Loucy (cell line): ENCODE measurements at regions not wholly inside any gene's neighbourhood (a gene's known extent, or its start where the extent isn't known, plus 50 kb on each side); places are given as distances from the start of the nearest gene placed in this dataset.

Experiments used
- CTCF ChIP-seq: fragments of 200-600 bp; sonication (generic); conservative IDR thresholded peaks from 2 replicates; pipeline ENCODE4 v1.5.1; 2014; ENCODE audit warnings: mild to moderate bottlenecking, antibody characterized with exemption, low read length
- EZH2phosphoT487 ChIP-seq: fragments of 200-600 bp; IDR thresholded peaks from 2 replicates; pipeline ENCODE4 v1.6.1; 2018; ENCODE audit warnings: antibody characterized with exemption, mild to moderate bottlenecking, moderate library complexity, borderline replicate concordance

DNA sequence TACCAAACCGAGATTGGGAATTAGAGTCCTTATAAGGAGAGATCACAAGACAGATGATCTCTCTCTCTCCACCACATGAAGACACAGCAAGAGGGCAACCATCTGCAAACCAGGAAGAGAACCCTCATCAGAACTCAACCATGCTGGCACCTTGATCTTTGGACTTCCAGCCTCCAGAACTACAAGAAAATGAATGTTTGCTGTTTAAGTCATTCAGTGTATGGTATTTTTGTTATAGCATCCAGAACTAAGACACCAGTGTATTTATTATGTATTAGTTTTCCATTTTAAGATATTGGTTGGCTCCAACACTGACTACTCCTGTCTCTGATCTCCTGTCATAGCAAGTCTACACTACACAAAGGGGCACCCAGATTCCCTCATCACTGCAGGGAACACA lies 86.9 kb downstream of the CCDC34 start:
- no peak for TF ChIP-seq EZH2phosphoT487
- TF ChIP-seq CTCF, result no peak
